OCI-LY7 (cell line): ENCODE measurements at regions not wholly inside any gene's neighbourhood (a gene's known extent, or its start where the extent isn't known, plus 50 kb on each side); places are given as distances from the start of the nearest gene placed in this dataset.

Experiments
- EZH2phosphoT487 ChIP-seq: fragments of 200-600 bp; sonication (generic); IDR thresholded peaks from 2 replicates; pipeline ENCODE4 v1.6.1; 2018; ENCODE audit warnings: low read depth, borderline replicate concordance, mild to moderate bottlenecking, mixed run types, antibody characterized with exemption, low read length, moderate library complexity, mixed read lengths
- TF ChIP-seq, protein P1 (sequence below): fragments of 200-600 bp; sonication (generic); conservative IDR thresholded peaks from 2 replicates; pipeline ENCODE4 v1.5.1; 2014; ENCODE audit warnings: mild to moderate bottlenecking, antibody characterized with exemption, low read length, moderate library complexity, mixed read lengths

DNA sequence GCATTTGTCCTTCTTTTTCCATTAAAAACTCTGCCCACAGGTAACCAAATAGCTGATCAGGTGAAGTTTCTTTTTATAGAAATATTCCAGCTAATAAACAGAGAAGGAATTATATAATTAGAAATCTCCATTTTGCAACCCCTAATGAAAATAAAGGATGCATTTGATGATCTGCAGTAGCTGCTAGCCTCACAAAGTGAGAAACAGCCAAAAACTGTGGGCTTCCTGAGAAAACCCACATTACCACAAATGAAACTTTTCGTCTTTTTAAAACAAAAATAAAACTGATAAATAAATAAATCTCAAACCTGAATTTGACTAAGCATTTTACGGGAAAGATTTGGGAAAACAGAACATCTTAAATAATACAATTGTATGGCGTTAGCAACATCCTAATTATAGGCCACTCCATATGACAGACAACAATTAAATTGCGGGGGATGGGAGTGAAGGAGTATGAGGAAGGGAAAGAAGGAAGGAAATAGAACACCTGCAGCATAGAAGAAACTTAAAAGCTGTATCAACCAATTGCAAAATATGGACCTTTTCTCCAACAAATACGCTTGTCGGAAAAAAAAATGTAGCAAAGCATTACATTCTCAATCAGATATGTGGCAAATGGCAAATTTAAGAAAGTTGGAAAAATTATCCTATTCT lies 283.0 kb upstream of the ITGA1 start:
- TF ChIP-seq, protein P1, sequence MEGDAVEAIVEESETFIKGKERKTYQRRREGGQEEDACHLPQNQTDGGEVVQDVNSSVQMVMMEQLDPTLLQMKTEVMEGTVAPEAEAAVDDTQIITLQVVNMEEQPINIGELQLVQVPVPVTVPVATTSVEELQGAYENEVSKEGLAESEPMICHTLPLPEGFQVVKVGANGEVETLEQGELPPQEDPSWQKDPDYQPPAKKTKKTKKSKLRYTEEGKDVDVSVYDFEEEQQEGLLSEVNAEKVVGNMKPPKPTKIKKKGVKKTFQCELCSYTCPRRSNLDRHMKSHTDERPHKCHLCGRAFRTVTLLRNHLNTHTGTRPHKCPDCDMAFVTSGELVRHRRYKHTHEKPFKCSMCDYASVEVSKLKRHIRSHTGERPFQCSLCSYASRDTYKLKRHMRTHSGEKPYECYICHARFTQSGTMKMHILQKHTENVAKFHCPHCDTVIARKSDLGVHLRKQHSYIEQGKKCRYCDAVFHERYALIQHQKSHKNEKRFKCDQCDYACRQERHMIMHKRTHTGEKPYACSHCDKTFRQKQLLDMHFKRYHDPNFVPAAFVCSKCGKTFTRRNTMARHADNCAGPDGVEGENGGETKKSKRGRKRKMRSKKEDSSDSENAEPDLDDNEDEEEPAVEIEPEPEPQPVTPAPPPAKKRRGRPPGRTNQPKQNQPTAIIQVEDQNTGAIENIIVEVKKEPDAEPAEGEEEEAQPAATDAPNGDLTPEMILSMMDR, result no peak
- TF ChIP-seq EZH2phosphoT487, result no peak
